Memory B cell (primary cell): ENCODE measurements at regions not wholly inside any gene's neighbourhood (a gene's known extent, or its start where the extent isn't known, plus 50 kb on each side); places are given as distances from the start of the nearest gene placed in this dataset.

Experiments
- ATAC-seq: fragments of 150-1000 bp; cut with Tn5 transposase; 2 replicates; pipeline ENCODE4 v1.10.0; 2021; ENCODE audit warnings: low read depth, mild to moderate bottlenecking, moderate library complexity
- DNase-seq, 2 donors: peaks; one replicate each; pipeline ENCODE4 v3.0.0; 2022; ENCODE audit warnings: low spot score in 2 of 2
- H3K27ac Mint-ChIP-seq: one replicate; pipeline ENCODE4 v1.8.0; 2022; ENCODE audit warnings: mild to moderate bottlenecking, moderate library complexity, mixed read lengths
- H3K27me3 Mint-ChIP-seq: one replicate; pipeline ENCODE4 v1.8.0; 2022; ENCODE audit warnings: mixed read lengths
- H3K36me3 Mint-ChIP-seq: one replicate; pipeline ENCODE4 v1.8.0; 2022; ENCODE audit warnings: mild to moderate bottlenecking, mixed read lengths
- H3K4me1 Mint-ChIP-seq: one replicate; pipeline ENCODE4 v1.8.0; 2022; ENCODE audit warnings: mixed read lengths
- H3K4me3 Mint-ChIP-seq: one replicate; pipeline ENCODE4 v1.8.0; 2022; ENCODE audit warnings: mild to moderate bottlenecking, moderate library complexity, mixed read lengths
- H3K9me3 Mint-ChIP-seq: one replicate; pipeline ENCODE4 v1.8.0; 2022; ENCODE audit warnings: mixed read lengths

GRCh38 chr9:106529616-106530015 lies 333.4 kb upstream of the ZNF462 start:
- H3K36me3 Mint-ChIP-seq = no peaks in the 10 kb centered on the region
- H3K4me3 Mint-ChIP-seq = no peak overlapping the region
- H3K4me1 Mint-ChIP-seq = no peaks in the 10 kb centered on the region

GRCh38 chr9:106531491-106531890 lies 331.5 kb upstream of the ZNF462 start:
- no peaks in the 10 kb centered on the region for H3K4me1 Mint-ChIP-seq
- no peaks in the 10 kb centered on the region for H3K36me3 Mint-ChIP-seq
- DNase-seq (no peak), ATAC-seq (no peak)
- H3K27me3 Mint-ChIP-seq = no peaks in the 10 kb centered on the region
- H3K4me3 Mint-ChIP-seq = no peak overlapping the region
- H3K9me3 Mint-ChIP-seq = peaks cover 2% of the 10 kb centered on the region
- no peak overlapping the region for H3K27ac Mint-ChIP-seq

More at GRCh38 chr9:106529616-106530015, 333.4 kb upstream of the ZNF462 start:
- DNase-seq (no peak), ATAC-seq (no peak)
- Mint-ChIP-seq H3K9me3 (peaks cover 2% of the 10 kb centered on the region), H3K27ac (no peak overlapping the region), H3K27me3 (no peaks in the 10 kb centered on the region)

GRCh38 chr9:106532306-106533015 lies 330.5 kb upstream of the ZNF462 start:
- peaks cover 1% of the 10 kb centered on the region for H3K9me3 Mint-ChIP-seq
- H3K4me1 Mint-ChIP-seq = no peaks in the 10 kb centered on the region
- H3K27me3 Mint-ChIP-seq = no peaks in the 10 kb centered on the region
- ATAC-seq = no peak
- DNase-seq = no peak
- no peak overlapping the region for H3K27ac Mint-ChIP-seq
- no peaks in the 10 kb centered on the region for H3K36me3 Mint-ChIP-seq
- no peak overlapping the region for H3K4me3 Mint-ChIP-seq

GRCh38 chr9:106534800-106535199 lies 328.2 kb upstream of the ZNF462 start:
- Mint-ChIP-seq H3K4me3 (no peak overlapping the region), H3K27me3 (no peaks in the 10 kb centered on the region), H3K36me3 (no peaks in the 10 kb centered on the region), H3K27ac (no peak overlapping the region), H3K9me3 (peaks cover 3% of the 10 kb centered on the region), H3K4me1 (no peaks in the 10 kb centered on the region)
- DNase-seq = no peak
- no peak for ATAC-seq

GRCh38 chr9:106535439-106535838 lies 327.5 kb upstream of the ZNF462 start:
- Mint-ChIP-seq H3K4me3 (no peak overlapping the region), H3K36me3 (no peaks in the 10 kb centered on the region), H3K27me3 (no peaks in the 10 kb centered on the region), H3K4me1 (no peaks in the 10 kb centered on the region), H3K27ac (no peak overlapping the region), H3K9me3 (peaks cover 3% of the 10 kb centered on the region)
- DNase-seq (no peak), ATAC-seq (no peak)

- Mint-ChIP-seq H3K4me1 (no peaks in the 10 kb centered on the region), H3K27ac (no peak overlapping the region), H3K9me3 (peaks cover 9% of the 10 kb centered on the region), H3K36me3 (no peaks in the 10 kb centered on the region), H3K27me3 (no peaks in the 10 kb centered on the region), H3K4me3 (no peak overlapping the region)
- DNase-seq = no peak
- ATAC-seq = no peak
These were observed 304.8 kb upstream of the ZNF462 start for GRCh38 chr9:106557996-106558667.

- DNase-seq = no peak
- Mint-ChIP-seq H3K36me3 (no peaks in the 10 kb centered on the region), H3K4me3 (no peak overlapping the region), H3K27ac (no peak overlapping the region), H3K4me1 (no peaks in the 10 kb centered on the region), H3K27me3 (no peaks in the 10 kb centered on the region), H3K9me3 (peaks cover 6% of the 10 kb centered on the region)
- ATAC-seq = no peak
These were observed 302.4 kb upstream of the ZNF462 start for GRCh38 chr9:106560540-106560939.

- Mint-ChIP-seq H3K4me1 (no peaks in the 10 kb centered on the region), H3K4me3 (no peak overlapping the region), H3K27ac (no peak overlapping the region), H3K36me3 (no peaks in the 10 kb centered on the region), H3K9me3 (peaks cover 14% of the 10 kb centered on the region), H3K27me3 (no peaks in the 10 kb centered on the region)
- DNase-seq (no peak), ATAC-seq (no peak)
These were observed 287.1 kb upstream of the ZNF462 start for GRCh38 chr9:106575823-106576222.

GRCh38 chr9:106576232-106576760 lies 286.7 kb upstream of the ZNF462 start:
- DNase-seq = no peak
- no peak for ATAC-seq
- Mint-ChIP-seq H3K4me3 (no peak overlapping the region), H3K27ac (no peak overlapping the region), H3K9me3 (peaks cover 14% of the 10 kb centered on the region), H3K36me3 (no peaks in the 10 kb centered on the region), H3K4me1 (no peaks in the 10 kb centered on the region), H3K27me3 (no peaks in the 10 kb centered on the region)

GRCh38 chr9:106577121-106577520 lies 285.8 kb upstream of the ZNF462 start:
- H3K9me3 Mint-ChIP-seq = peaks cover 14% of the 10 kb centered on the region
- H3K36me3 Mint-ChIP-seq = no peaks in the 10 kb centered on the region
- DNase-seq = no peak
- no peak overlapping the region for H3K4me3 Mint-ChIP-seq
- no peak for ATAC-seq
- no peaks in the 10 kb centered on the region for H3K4me1 Mint-ChIP-seq
- no peak overlapping the region for H3K27ac Mint-ChIP-seq
- no peaks in the 10 kb centered on the region for H3K27me3 Mint-ChIP-seq

- Mint-ChIP-seq H3K4me1 (no peaks in the 10 kb centered on the region), H3K4me3 (no peak overlapping the region), H3K27ac (no peak overlapping the region), H3K9me3 (peaks cover 11% of the 10 kb centered on the region), H3K27me3 (no peaks in the 10 kb centered on the region), H3K36me3 (no peaks in the 10 kb centered on the region)
- DNase-seq (no peak), ATAC-seq (no peak)
These were observed 282.4 kb upstream of the ZNF462 start for GRCh38 chr9:106580546-106580945.

GRCh38 chr9:106581973-106582372 lies 281.0 kb upstream of the ZNF462 start:
- H3K4me1 Mint-ChIP-seq = no peaks in the 10 kb centered on the region
- no peak overlapping the region for H3K4me3 Mint-ChIP-seq
- ATAC-seq = no peak
- H3K27ac Mint-ChIP-seq = no peak overlapping the region
- peaks cover 11% of the 10 kb centered on the region for H3K9me3 Mint-ChIP-seq
- no peak for DNase-seq
- no peaks in the 10 kb centered on the region for H3K36me3 Mint-ChIP-seq
- H3K27me3 Mint-ChIP-seq = no peaks in the 10 kb centered on the region

- H3K27me3 Mint-ChIP-seq = no peaks in the 10 kb centered on the region
- no peaks in the 10 kb centered on the region for H3K4me1 Mint-ChIP-seq
- DNase-seq (no peak), ATAC-seq (no peak)
- no peak overlapping the region for H3K4me3 Mint-ChIP-seq
- H3K9me3 Mint-ChIP-seq = peaks cover 7% of the 10 kb centered on the region
- no peak overlapping the region for H3K27ac Mint-ChIP-seq
- no peaks in the 10 kb centered on the region for H3K36me3 Mint-ChIP-seq
These were observed 279.2 kb upstream of the ZNF462 start for GRCh38 chr9:106583751-106584150.

GRCh38 chr9:106587042-106587441 lies 275.9 kb upstream of the ZNF462 start:
- Mint-ChIP-seq H3K4me1 (no peaks in the 10 kb centered on the region), H3K27ac (no peak overlapping the region), H3K27me3 (no peaks in the 10 kb centered on the region), H3K36me3 (no peaks in the 10 kb centered on the region), H3K9me3 (peaks cover 4% of the 10 kb centered on the region), H3K4me3 (no peak overlapping the region)
- DNase-seq (no peak), ATAC-seq (no peak)

- Mint-ChIP-seq H3K27me3 (no peaks in the 10 kb centered on the region), H3K4me3 (no peak overlapping the region), H3K4me1 (no peaks in the 10 kb centered on the region), H3K36me3 (no peaks in the 10 kb centered on the region), H3K9me3 (peaks cover 2% of the 10 kb centered on the region), H3K27ac (no peak overlapping the region)
- DNase-seq (no peak), ATAC-seq (no peak)
These were observed 274.3 kb upstream of the ZNF462 start for GRCh38 chr9:106588626-106589025.
